ENCODE measurements at regions not wholly inside any gene's neighbourhood (a gene's known extent, or its start where the extent isn't known, plus 50 kb on each side); places are given as distances from the start of the nearest gene placed in this dataset.

- no peak for TF ChIP-seq POLR2A (IDR thresholded peaks at IDR 0.05; ENCODE audit: low read depth, low read length)
- no peak for TF ChIP-seq POLR2AphosphoS5 (IDR thresholded peaks at IDR 0.05; ENCODE audit: low read depth, low read length)
- no peak for TF ChIP-seq TAF1 (IDR thresholded peaks at IDR 0.05; ENCODE audit: borderline replicate concordance, low read depth, low read length)
- FAIRE-seq (no peak), DNase-seq (ENCODE audit: insufficient read length) (no peak)
These were observed 104.8 kb upstream of the CD180 start for GRCh38 chr5:67301285-67301903.

DNA sequence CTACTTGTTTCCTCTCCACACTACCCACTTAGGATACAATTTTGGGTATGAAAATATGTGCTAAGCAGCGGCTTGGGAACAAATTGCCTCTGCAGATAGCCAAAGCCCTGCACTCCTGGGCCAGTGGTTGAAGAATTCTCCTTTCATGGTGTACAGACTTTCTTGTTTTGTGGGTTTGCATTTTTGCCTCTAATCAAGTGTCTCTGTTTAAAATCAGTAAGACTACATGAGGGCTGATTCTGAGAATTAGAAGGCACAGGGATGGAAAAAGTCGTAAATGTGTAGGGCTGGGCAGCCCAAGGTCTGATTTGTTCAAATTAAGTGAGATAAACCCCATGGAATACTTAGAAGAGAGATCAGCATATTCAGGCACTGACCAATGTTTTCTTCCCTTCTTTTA lies 103.7 kb upstream of the CD180 start:
- no peak for TF ChIP-seq TAF1 (IDR thresholded peaks at IDR 0.05; ENCODE audit: borderline replicate concordance, low read depth, low read length)
- no peak for TF ChIP-seq POLR2A (IDR thresholded peaks at IDR 0.05; ENCODE audit: low read depth, low read length)
- no peak for TF ChIP-seq POLR2AphosphoS5 (IDR thresholded peaks at IDR 0.05; ENCODE audit: low read depth, low read length)
- FAIRE-seq (no peak), DNase-seq (ENCODE audit: insufficient read length) (no peak)

- DNase-seq (ENCODE audit: insufficient read length) (no peak), FAIRE-seq (no peak)
- TF ChIP-seq POLR2AphosphoS5 (IDR thresholded peaks at IDR 0.05; ENCODE audit: low read depth, low read length) (no peak), TAF1 (IDR thresholded peaks at IDR 0.05; ENCODE audit: borderline replicate concordance, low read depth, low read length) (no peak)
These were observed 102.7 kb upstream of the CD180 start for GRCh38 chr5:67299231-67299735.

DNA sequence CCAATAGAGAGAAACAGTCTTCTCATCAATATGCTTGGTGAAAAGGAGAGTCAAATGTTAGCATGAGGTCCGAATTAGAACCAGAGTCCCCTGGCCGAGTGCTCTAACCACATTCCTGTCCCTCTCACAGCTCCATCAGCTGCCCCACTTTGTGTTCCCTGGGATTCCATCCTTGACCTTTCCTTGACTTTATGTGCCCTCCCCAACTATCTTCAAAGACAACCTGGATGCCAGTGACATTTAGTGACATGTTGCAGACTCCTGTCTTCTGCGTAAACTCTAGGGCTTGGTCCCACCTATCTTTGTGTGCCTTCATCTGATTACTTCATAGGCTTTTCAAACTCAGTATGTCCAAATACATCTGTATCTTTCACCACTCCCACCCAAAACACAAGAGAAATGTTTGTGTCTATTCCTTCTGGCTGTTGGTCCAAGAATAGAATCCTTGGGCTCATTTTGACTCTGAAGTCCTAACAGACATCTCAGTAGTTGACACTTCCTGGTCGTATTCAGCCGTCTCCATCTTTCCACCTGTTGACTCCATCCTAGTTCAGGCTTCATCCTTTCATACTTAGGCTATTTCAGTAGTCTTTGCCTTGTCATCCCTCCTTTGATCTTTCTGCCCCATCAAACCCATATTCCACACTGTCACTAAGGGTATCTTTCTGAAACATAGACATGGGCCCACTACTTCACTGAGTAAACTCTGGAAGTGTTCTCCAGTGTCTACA lies 101.4 kb upstream of the CD180 start:
- FAIRE-seq: no peak

DNA sequence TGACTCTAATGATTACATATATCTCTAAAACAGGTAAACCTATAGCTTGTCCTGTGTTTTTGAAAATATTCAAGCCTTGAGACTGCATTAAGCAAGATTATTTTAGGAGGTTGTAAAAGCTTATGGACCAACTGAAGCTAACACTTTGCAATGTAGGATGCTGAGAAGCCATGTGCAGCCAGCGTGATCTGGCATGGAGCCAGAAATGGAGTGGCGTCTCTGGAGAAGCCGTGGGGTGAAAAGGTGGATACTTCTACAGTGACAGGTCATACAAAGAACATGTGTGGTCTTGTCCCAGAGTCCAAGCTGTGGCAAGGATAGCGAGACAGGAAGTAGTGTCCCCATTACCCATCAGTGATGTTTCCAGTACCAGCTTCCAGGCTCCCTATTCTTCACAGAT lies 100.8 kb upstream of the CD180 start:
- DNase-seq (ENCODE audit: insufficient read length) (no peak), FAIRE-seq (no peak)
- TF ChIP-seq POLR2A (IDR thresholded peaks at IDR 0.05; ENCODE audit: low read depth, low read length) (no peak), POLR2AphosphoS5 (IDR thresholded peaks at IDR 0.05; ENCODE audit: low read depth, low read length) (no peak)

More for the DNA sequence above, 101.4 kb upstream of the CD180 start:
- no peak for DNase-seq (ENCODE audit: insufficient read length)
- TF ChIP-seq POLR2A (IDR thresholded peaks at IDR 0.05; ENCODE audit: low read depth, low read length) (no peak), TAF1 (IDR thresholded peaks at IDR 0.05; ENCODE audit: borderline replicate concordance, low read depth, low read length) (no peak), POLR2AphosphoS5 (IDR thresholded peaks at IDR 0.05; ENCODE audit: low read depth, low read length) (no peak)

DNA sequence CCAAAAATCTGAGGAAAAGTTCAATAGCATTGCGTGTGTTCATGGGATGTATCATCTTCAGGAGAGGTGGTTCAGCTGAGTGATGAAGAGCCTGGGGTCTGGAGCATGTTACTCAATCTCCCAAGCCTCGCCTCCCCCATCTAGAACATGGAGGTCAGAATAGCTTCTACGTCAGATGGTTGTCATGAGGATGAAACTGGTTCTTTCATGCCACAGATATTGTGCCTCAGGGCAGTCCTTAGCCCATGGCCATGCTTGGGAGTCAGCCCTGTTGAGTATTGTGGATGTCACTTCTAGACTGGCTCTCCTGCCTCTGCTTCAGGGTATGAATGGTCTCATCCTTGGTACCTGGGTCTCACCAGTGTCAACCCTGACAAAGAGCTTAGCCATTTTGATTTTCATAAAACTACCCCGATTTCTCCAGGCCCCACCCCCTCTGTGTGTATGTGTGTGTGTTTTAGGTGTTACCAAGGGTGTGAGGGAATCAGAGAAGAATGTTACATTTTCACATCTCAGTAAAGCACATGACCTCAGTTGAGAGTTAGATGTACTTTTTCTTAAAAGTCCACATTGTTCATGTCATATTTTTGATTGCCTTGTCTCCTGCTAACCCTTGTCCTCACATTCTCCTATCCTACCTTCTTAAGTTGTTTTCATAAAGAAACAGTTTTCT lies 97.8 kb upstream of the CD180 start:
- no peak for FAIRE-seq
- DNase-seq (ENCODE audit: insufficient read length): no peak
- TF ChIP-seq TAF1 (IDR thresholded peaks at IDR 0.05; ENCODE audit: borderline replicate concordance, low read depth, low read length): no peak
- TF ChIP-seq POLR2A (IDR thresholded peaks at IDR 0.05; ENCODE audit: low read depth, low read length): no peak
- no peak for TF ChIP-seq POLR2AphosphoS5 (IDR thresholded peaks at IDR 0.05; ENCODE audit: low read depth, low read length)

DNA sequence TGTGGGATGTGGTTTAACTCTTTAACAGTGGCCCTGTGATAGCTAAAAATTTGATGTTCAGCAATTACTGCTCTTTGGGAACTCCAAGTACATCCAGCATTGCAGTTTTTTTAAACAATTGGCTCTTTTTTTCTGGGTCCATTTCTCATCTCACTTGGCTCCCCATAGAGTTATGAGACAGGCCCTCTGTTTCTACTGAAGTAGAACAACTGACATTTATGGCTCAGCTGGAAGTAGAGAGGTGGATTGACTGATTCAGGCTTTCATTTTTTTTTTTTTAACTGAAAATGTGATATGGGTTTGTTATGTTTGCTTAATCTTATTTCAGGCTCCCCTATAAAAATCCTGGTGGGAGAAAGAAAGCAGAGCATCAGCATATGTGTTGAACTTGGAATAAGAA lies 96.6 kb upstream of the CD180 start:
- TF ChIP-seq TAF1 (IDR thresholded peaks at IDR 0.05; ENCODE audit: borderline replicate concordance, low read depth, low read length) (no peak), POLR2A (IDR thresholded peaks at IDR 0.05; ENCODE audit: low read depth, low read length) (no peak), POLR2AphosphoS5 (IDR thresholded peaks at IDR 0.05; ENCODE audit: low read depth, low read length) (no peak)
- DNase-seq (ENCODE audit: insufficient read length) (no peak), FAIRE-seq (no peak)

GRCh38 chr5:67292201-67292940 lies 95.8 kb upstream of the CD180 start:
- TF ChIP-seq POLR2A (IDR thresholded peaks at IDR 0.05; ENCODE audit: low read depth, low read length) (no peak), POLR2AphosphoS5 (IDR thresholded peaks at IDR 0.05; ENCODE audit: low read depth, low read length) (no peak), TAF1 (IDR thresholded peaks at IDR 0.05; ENCODE audit: borderline replicate concordance, low read depth, low read length) (no peak)
- FAIRE-seq: no peak
- DNase-seq (ENCODE audit: insufficient read length): no peak

DNA sequence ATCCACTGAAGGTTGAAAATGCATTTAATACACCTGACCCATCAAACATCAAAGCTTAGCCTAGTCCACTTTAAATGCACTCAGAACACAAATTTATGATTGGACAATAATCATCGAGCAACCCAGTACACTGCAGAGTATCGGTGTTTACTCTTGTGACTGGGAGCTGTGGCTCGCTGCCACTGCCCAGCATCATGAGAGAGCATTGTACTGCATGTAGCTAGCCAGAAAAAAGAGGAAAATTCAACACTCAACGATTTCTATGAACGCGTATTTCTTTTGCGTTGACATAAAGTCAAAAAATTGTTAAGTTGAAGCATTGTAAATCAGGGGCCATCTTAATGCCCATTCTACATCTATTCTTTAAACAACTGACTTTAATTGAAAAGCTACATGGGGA lies 95.1 kb upstream of the CD180 start:
- DNase-seq (ENCODE audit: insufficient read length) (no peak), FAIRE-seq (no peak)
- no peak for TF ChIP-seq TAF1 (IDR thresholded peaks at IDR 0.05; ENCODE audit: borderline replicate concordance, low read depth, low read length)
- TF ChIP-seq POLR2A (IDR thresholded peaks at IDR 0.05; ENCODE audit: low read depth, low read length): no peak
- TF ChIP-seq POLR2AphosphoS5 (IDR thresholded peaks at IDR 0.05; ENCODE audit: low read depth, low read length): no peak

- TF ChIP-seq POLR2A (IDR thresholded peaks at IDR 0.05; ENCODE audit: low read depth, low read length): no peak
- no peak for TF ChIP-seq POLR2AphosphoS5 (IDR thresholded peaks at IDR 0.05; ENCODE audit: low read depth, low read length)
- TF ChIP-seq TAF1 (IDR thresholded peaks at IDR 0.05; ENCODE audit: borderline replicate concordance, low read depth, low read length): no peak
- DNase-seq (ENCODE audit: insufficient read length) (no peak), FAIRE-seq (no peak)
These were observed 94.5 kb upstream of the CD180 start for GRCh38 chr5:67291066-67291465.

DNA sequence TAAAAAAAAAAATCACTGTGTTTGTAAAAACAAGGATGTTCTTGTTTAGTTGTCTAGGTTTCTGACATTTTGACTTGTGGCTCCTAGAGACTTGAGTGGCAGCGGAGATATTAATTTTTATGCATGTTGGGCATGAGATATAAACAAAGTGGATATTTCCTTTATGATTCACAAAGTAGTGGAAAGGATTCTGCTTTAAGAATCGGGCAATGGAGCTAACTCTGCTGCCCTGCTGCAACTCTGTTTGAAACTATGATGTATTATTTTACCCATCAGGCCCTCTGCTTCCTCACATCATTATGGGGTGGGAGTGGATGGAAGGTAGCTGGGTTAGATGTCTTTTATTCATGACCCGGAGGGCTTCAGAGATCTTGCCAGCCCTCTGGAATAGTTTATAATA lies 94.1 kb upstream of the CD180 start:
- DNase-seq (ENCODE audit: insufficient read length) (no peak), FAIRE-seq (no peak)
- TF ChIP-seq POLR2AphosphoS5 (IDR thresholded peaks at IDR 0.05; ENCODE audit: low read depth, low read length): no peak
- TF ChIP-seq POLR2A (IDR thresholded peaks at IDR 0.05; ENCODE audit: low read depth, low read length): no peak
- TF ChIP-seq TAF1 (IDR thresholded peaks at IDR 0.05; ENCODE audit: borderline replicate concordance, low read depth, low read length): no peak
